ENCODE measurements at regions not wholly inside any gene's neighbourhood (a gene's known extent, or its start where the extent isn't known, plus 50 kb on each side); places are given as distances from the start of the nearest gene placed in this dataset.

DNA sequence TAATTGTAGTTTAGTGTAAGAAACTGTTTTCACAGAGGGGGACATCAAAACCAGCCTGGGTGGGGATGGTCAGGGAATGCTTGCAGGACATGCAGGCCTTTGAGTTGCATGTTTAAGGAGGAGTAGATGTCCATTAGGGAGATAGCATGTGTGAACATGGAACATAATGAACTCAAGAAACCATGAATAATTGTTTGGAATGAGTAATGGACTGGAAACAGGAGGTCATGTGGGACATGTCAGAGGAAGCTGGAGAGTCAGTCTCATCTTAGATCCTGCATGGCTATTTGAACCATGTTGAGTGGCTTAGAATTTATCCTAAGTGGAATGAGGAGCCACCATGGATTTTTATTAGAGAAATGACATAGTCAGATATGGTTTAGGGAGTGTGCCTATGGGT lies 86.4 kb downstream of the RPE65 start:
- Histone ChIP-seq H3K27me3 (ENCODE audit: insufficient read depth, low read length) (no peaks in the 10 kb centered on the region), H3K4me3 (ENCODE audit: insufficient read depth, low read depth, low read length) (no peak overlapping the region), H3K79me2 (ENCODE audit: insufficient read depth, low read length) (no peaks in the 10 kb centered on the region), H3K9ac (ENCODE audit: low read length) (no peak overlapping the region), H4K20me1 (ENCODE audit: insufficient read depth, low read length) (no peaks in the 10 kb centered on the region), H3K4me2 (ENCODE audit: low read length) (no peak overlapping the region), H2AFZ (ENCODE audit: low read depth, low read length) (no peak overlapping the region), H3K9me3 (ENCODE audit: insufficient read depth, low read depth, low read length) (no peaks in the 10 kb centered on the region), H3K36me3 (ENCODE audit: insufficient read depth, low read length) (no peaks in the 10 kb centered on the region), H3K27ac (ENCODE audit: low read depth, low read length) (no peak overlapping the region), H3K4me1 (ENCODE audit: insufficient read depth, low read length) (peaks cover 3% of the 10 kb centered on the region)
- Mint-ChIP-seq H3K4me3 (ENCODE audit: unreplicated experiment) (no peak overlapping the region), H3K36me3 (ENCODE audit: low read depth, unreplicated experiment) (no peaks in the 10 kb centered on the region), H3K9me3 (ENCODE audit: unreplicated experiment) (no peaks in the 10 kb centered on the region), H3K4me1 (ENCODE audit: low read depth, unreplicated experiment) (no peaks in the 10 kb centered on the region), H3K27ac (ENCODE audit: unreplicated experiment) (no peak overlapping the region), H3K27me3 (ENCODE audit: low read depth, unreplicated experiment) (no peaks in the 10 kb centered on the region)
- TF ChIP-seq EZH2 (IDR thresholded peaks at IDR 0.05; ENCODE audit: insufficient read depth, low read length) (no peak), CTCF (IDR thresholded peaks at IDR 0.05; ENCODE audit: insufficient read depth, low read depth, low read length) (no peak)
- DNase-seq (ENCODE audit: low read depth) (no peak), FAIRE-seq (no peak)

DNA sequence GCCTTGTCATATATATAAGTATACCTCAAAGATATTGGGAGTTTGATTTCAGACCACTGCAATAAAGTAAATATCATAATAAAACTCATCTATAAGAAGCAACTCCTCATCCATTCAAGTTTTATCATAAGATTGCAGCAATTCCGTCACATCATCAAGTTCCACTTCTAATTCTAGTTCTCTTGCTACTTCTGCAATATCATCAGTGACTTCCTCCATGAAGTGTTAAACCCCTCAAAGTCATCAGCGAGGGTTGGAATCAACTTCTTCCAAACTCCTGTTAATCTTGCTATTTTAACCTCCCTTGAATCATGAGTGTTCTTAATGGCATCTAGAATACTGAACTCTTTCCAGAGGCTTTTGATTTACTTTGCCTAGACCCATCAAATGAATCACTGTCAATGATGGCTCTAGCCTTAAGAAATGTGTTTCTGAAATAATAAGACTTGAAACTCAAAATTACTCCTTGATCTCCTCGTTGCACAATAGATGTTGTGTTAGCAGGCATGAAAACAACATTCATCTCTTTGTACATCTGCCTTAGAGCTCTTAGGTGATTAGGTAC lies 88.3 kb downstream of the RPE65 start:
- H3K4me3 Mint-ChIP-seq (ENCODE audit: unreplicated experiment) = no peak overlapping the region
- Histone ChIP-seq H4K20me1 (ENCODE audit: insufficient read depth, low read length) (no peaks in the 10 kb centered on the region), H3K27ac (ENCODE audit: low read depth, low read length) (no peak overlapping the region), H3K9me3 (ENCODE audit: insufficient read depth, low read depth, low read length) (no peaks in the 10 kb centered on the region), H3K9ac (ENCODE audit: low read length) (no peak overlapping the region), H3K79me2 (ENCODE audit: insufficient read depth, low read length) (no peaks in the 10 kb centered on the region), H3K4me3 (ENCODE audit: insufficient read depth, low read depth, low read length) (no peak overlapping the region), H3K4me1 (ENCODE audit: insufficient read depth, low read length) (peaks cover 6% of the 10 kb centered on the region), H2AFZ (ENCODE audit: low read depth, low read length) (no peak overlapping the region), H3K4me2 (ENCODE audit: low read length) (no peak overlapping the region), H3K36me3 (ENCODE audit: insufficient read depth, low read length) (no peaks in the 10 kb centered on the region), H3K27me3 (ENCODE audit: insufficient read depth, low read length) (no peaks in the 10 kb centered on the region)
- TF ChIP-seq EZH2 (IDR thresholded peaks at IDR 0.05; ENCODE audit: insufficient read depth, low read length) (no peak), CTCF (IDR thresholded peaks at IDR 0.05; ENCODE audit: insufficient read depth, low read depth, low read length) (no peak)
- no peaks in the 10 kb centered on the region for H3K9me3 Mint-ChIP-seq (ENCODE audit: unreplicated experiment)
- DNase-seq (ENCODE audit: low read depth) (peak; percentile 58), FAIRE-seq (no peak)
- H3K27me3 Mint-ChIP-seq (ENCODE audit: low read depth, unreplicated experiment) = no peaks in the 10 kb centered on the region
- H3K36me3 Mint-ChIP-seq (ENCODE audit: low read depth, unreplicated experiment) = no peaks in the 10 kb centered on the region
- no peaks in the 10 kb centered on the region for H3K4me1 Mint-ChIP-seq (ENCODE audit: low read depth, unreplicated experiment)
- no peak overlapping the region for H3K27ac Mint-ChIP-seq (ENCODE audit: unreplicated experiment)

GRCh38 chr1:68359045-68359444 lies 90.7 kb downstream of the RPE65 start:
- no peaks in the 10 kb centered on the region for H3K36me3 Mint-ChIP-seq (ENCODE audit: low read depth, unreplicated experiment)
- H3K9me3 Mint-ChIP-seq (ENCODE audit: unreplicated experiment) = no peaks in the 10 kb centered on the region
- H3K79me2 ChIP-seq (ENCODE audit: insufficient read depth, low read length) = no peaks in the 10 kb centered on the region
- no peak overlapping the region for H3K4me2 ChIP-seq (ENCODE audit: low read length)
- no peak overlapping the region for H3K27ac ChIP-seq (ENCODE audit: low read depth, low read length)
- H3K4me3 ChIP-seq (ENCODE audit: insufficient read depth, low read depth, low read length) = no peak overlapping the region
- no peak overlapping the region for H3K9ac ChIP-seq (ENCODE audit: low read length)
- H3K4me3 Mint-ChIP-seq (ENCODE audit: unreplicated experiment) = no peak overlapping the region
- no peaks in the 10 kb centered on the region for H3K9me3 ChIP-seq (ENCODE audit: insufficient read depth, low read depth, low read length)
- no peaks in the 10 kb centered on the region for H3K27me3 ChIP-seq (ENCODE audit: insufficient read depth, low read length)
- no peak overlapping the region for H3K27ac Mint-ChIP-seq (ENCODE audit: unreplicated experiment)
- peaks cover 6% of the 10 kb centered on the region for H3K4me1 ChIP-seq (ENCODE audit: insufficient read depth, low read length)
- TF ChIP-seq EZH2 (IDR thresholded peaks at IDR 0.05; ENCODE audit: insufficient read depth, low read length) (no peak), CTCF (IDR thresholded peaks at IDR 0.05; ENCODE audit: insufficient read depth, low read depth, low read length) (no peak)
- no peaks in the 10 kb centered on the region for H3K27me3 Mint-ChIP-seq (ENCODE audit: low read depth, unreplicated experiment)
- no peaks in the 10 kb centered on the region for H3K4me1 Mint-ChIP-seq (ENCODE audit: low read depth, unreplicated experiment)
- H3K36me3 ChIP-seq (ENCODE audit: insufficient read depth, low read length) = no peaks in the 10 kb centered on the region
- no peaks in the 10 kb centered on the region for H4K20me1 ChIP-seq (ENCODE audit: insufficient read depth, low read length)
- DNase-seq (ENCODE audit: low read depth) (no peak), FAIRE-seq (no peak)
- H2AFZ ChIP-seq (ENCODE audit: low read depth, low read length) = no peak overlapping the region

Data from astrocyte (in vitro differentiated cells and primary cell).